ENCODE measurements at regions not wholly inside any gene's neighbourhood (a gene's known extent, or its start where the extent isn't known, plus 50 kb on each side); places are given as distances from the start of the nearest gene placed in this dataset.

GRCh38 chr2:37454851-37455762 is 110.7 kb downstream of the QPCT start:
- Histone ChIP-seq H3K79me2 (ENCODE audit: control insufficient read depth, insufficient read depth, low read length, unreplicated experiment) (no peaks in the 10 kb centered on the region), H3K36me3 (ENCODE audit: insufficient read depth, low read length) (no peaks in the 10 kb centered on the region), H3K4me3 (ENCODE audit: low read depth, low read length) (no peak overlapping the region), H2AFZ (ENCODE audit: low read length, unreplicated experiment) (no peak overlapping the region), H3K27ac (ENCODE audit: low read depth, low read length) (peak overlapping the region; percentile 56), H3K4me1 (ENCODE audit: control insufficient read depth, insufficient read depth, low read length, unreplicated experiment) (peaks cover 46% of the 10 kb centered on the region), H3K27me3 (ENCODE audit: insufficient read depth, low read length) (no peaks in the 10 kb centered on the region)

DNA sequence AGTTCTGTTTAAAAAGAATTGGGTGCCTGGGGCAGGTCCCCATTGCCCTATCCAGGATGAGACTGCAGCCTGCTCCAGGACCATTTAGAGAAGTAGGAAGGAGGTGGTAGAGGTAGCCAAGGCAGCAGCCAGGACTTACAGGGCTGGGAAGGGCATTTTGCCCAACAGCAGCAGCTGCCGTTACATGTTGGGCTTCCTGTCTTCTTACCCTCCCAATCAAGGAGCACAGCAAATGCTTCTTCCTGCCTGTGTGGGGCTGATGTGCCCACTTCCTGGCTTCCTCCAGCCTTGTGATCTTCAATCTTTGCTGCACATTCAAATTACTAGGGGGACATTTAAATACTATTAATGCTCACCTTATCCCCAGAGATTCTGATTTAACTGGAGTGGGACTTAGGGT is 112.0 kb downstream of the QPCT start:
- Histone ChIP-seq H3K4me3 (ENCODE audit: low read depth, low read length) (no peak overlapping the region), H3K27ac (ENCODE audit: low read depth, low read length) (no peak overlapping the region), H2AFZ (ENCODE audit: low read length, unreplicated experiment) (peak overlapping the region; percentile 95), H3K27me3 (ENCODE audit: insufficient read depth, low read length) (no peaks in the 10 kb centered on the region), H3K36me3 (ENCODE audit: insufficient read depth, low read length) (no peaks in the 10 kb centered on the region), H3K4me1 (ENCODE audit: control insufficient read depth, insufficient read depth, low read length, unreplicated experiment) (peaks cover 59% of the 10 kb centered on the region), H3K79me2 (ENCODE audit: control insufficient read depth, insufficient read depth, low read length, unreplicated experiment) (no peaks in the 10 kb centered on the region)

- H2AFZ ChIP-seq (ENCODE audit: low read length, unreplicated experiment), result peak overlapping the region; percentile 95
- H3K27ac ChIP-seq (ENCODE audit: low read depth, low read length), result peak overlapping the region; percentile 48
- H3K36me3 ChIP-seq (ENCODE audit: insufficient read depth, low read length), result no peaks in the 10 kb centered on the region
- H3K4me1 ChIP-seq (ENCODE audit: control insufficient read depth, insufficient read depth, low read length, unreplicated experiment), result peaks cover 59% of the 10 kb centered on the region
- peak overlapping the region; percentile 53 for H3K4me3 ChIP-seq (ENCODE audit: low read depth, low read length)
- H3K27me3 ChIP-seq (ENCODE audit: insufficient read depth, low read length), result no peaks in the 10 kb centered on the region
- H3K79me2 ChIP-seq (ENCODE audit: control insufficient read depth, insufficient read depth, low read length, unreplicated experiment), result no peaks in the 10 kb centered on the region
These were observed 113.0 kb downstream of the QPCT start for GRCh38 chr2:37457401-37457901.

DNA sequence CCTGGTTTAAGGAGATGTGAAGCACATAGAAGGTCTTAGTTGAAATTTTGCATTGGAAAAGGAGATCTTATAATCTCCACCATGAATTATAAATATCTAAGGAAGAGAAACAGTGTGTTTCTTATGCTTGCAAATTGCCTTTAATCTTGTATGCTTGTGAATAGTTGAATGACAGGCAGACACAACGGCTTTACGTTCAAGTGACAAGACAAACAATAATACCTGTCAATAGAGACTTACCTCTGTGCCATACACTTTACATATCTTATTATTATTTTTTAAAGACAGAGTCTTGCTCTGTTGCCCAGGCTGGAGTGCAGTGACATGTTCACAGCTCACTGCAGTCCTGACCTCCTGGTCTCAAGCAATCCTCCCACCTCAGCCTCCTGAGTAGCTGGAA is 113.7 kb downstream of the QPCT start:
- no peaks in the 10 kb centered on the region for H3K36me3 ChIP-seq (ENCODE audit: insufficient read depth, low read length)
- peak overlapping the region; percentile 48; the same call in 1 of the 2 replicates for H3K27ac ChIP-seq (ENCODE audit: low read depth, low read length)
- peak overlapping the region; percentile 95 for H2AFZ ChIP-seq (ENCODE audit: low read length, unreplicated experiment)
- no peaks in the 10 kb centered on the region for H3K79me2 ChIP-seq (ENCODE audit: control insufficient read depth, insufficient read depth, low read length, unreplicated experiment)
- peaks cover 59% of the 10 kb centered on the region for H3K4me1 ChIP-seq (ENCODE audit: control insufficient read depth, insufficient read depth, low read length, unreplicated experiment)
- peak overlapping the region; percentile 53; the same call in 1 of the 2 replicates for H3K4me3 ChIP-seq (ENCODE audit: low read depth, low read length)
- H3K27me3 ChIP-seq (ENCODE audit: insufficient read depth, low read length), result no peaks in the 10 kb centered on the region

GRCh38 chr2:37459095-37459981 is 114.9 kb downstream of the QPCT start:
- H2AFZ ChIP-seq (ENCODE audit: low read length, unreplicated experiment), result no peak overlapping the region
- no peaks in the 10 kb centered on the region for H3K27me3 ChIP-seq (ENCODE audit: insufficient read depth, low read length)
- no peaks in the 10 kb centered on the region for H3K79me2 ChIP-seq (ENCODE audit: control insufficient read depth, insufficient read depth, low read length, unreplicated experiment)
- peaks cover 59% of the 10 kb centered on the region for H3K4me1 ChIP-seq (ENCODE audit: control insufficient read depth, insufficient read depth, low read length, unreplicated experiment)
- H3K4me3 ChIP-seq (ENCODE audit: low read depth, low read length), result peak overlapping the region; percentile 30; the same call in 1 of the 2 replicates
- H3K36me3 ChIP-seq (ENCODE audit: insufficient read depth, low read length), result no peaks in the 10 kb centered on the region
- H3K27ac ChIP-seq (ENCODE audit: low read depth, low read length), result peak overlapping the region; percentile 96

GRCh38 chr2:37460896-37461229 is 116.4 kb downstream of the QPCT start:
- H3K4me3 ChIP-seq (ENCODE audit: low read depth, low read length), result no peak overlapping the region
- no peak overlapping the region for H2AFZ ChIP-seq (ENCODE audit: low read length, unreplicated experiment)
- H3K4me1 ChIP-seq (ENCODE audit: control insufficient read depth, insufficient read depth, low read length, unreplicated experiment), result peaks cover 51% of the 10 kb centered on the region
- no peaks in the 10 kb centered on the region for H3K79me2 ChIP-seq (ENCODE audit: control insufficient read depth, insufficient read depth, low read length, unreplicated experiment)
- H3K27me3 ChIP-seq (ENCODE audit: insufficient read depth, low read length), result no peaks in the 10 kb centered on the region
- peak overlapping the region; percentile 96 for H3K27ac ChIP-seq (ENCODE audit: low read depth, low read length)
- no peaks in the 10 kb centered on the region for H3K36me3 ChIP-seq (ENCODE audit: insufficient read depth, low read length)

DNA sequence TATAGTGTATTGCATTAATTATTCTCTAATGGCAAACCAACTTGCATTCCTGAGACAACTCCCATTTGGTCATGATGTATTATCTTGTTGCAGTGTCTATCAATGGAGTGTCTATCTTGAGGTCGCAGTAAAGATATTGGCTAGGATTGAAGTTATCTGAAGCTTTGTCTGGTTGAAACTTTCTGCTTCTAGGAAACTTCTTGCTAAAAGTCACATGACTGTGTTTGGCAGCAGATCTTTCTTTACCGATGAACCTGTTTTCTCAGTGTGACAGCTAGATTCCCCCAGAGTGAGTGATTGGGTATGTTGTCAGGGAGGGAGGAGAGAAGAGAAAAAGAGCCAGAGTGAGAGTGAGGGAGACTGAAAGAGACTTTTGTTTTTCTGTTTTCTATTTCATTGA is 119.6 kb downstream of the QPCT start:
- H3K79me2 ChIP-seq (ENCODE audit: control insufficient read depth, insufficient read depth, low read length, unreplicated experiment), result no peaks in the 10 kb centered on the region
- H3K27me3 ChIP-seq (ENCODE audit: insufficient read depth, low read length), result no peaks in the 10 kb centered on the region
- H3K36me3 ChIP-seq (ENCODE audit: insufficient read depth, low read length), result no peaks in the 10 kb centered on the region
- H2AFZ ChIP-seq (ENCODE audit: low read length, unreplicated experiment), result no peak overlapping the region
- no peak overlapping the region for H3K4me3 ChIP-seq (ENCODE audit: low read depth, low read length)
- peaks cover 23% of the 10 kb centered on the region for H3K4me1 ChIP-seq (ENCODE audit: control insufficient read depth, insufficient read depth, low read length, unreplicated experiment)
- no peak overlapping the region for H3K27ac ChIP-seq (ENCODE audit: low read depth, low read length)

- Histone ChIP-seq H3K27me3 (ENCODE audit: insufficient read depth, low read length) (no peaks in the 10 kb centered on the region), H3K79me2 (ENCODE audit: control insufficient read depth, insufficient read depth, low read length, unreplicated experiment) (no peaks in the 10 kb centered on the region), H3K4me1 (ENCODE audit: control insufficient read depth, insufficient read depth, low read length, unreplicated experiment) (peaks cover 7% of the 10 kb centered on the region), H3K36me3 (ENCODE audit: insufficient read depth, low read length) (no peaks in the 10 kb centered on the region), H3K27ac (ENCODE audit: low read depth, low read length) (no peak overlapping the region), H3K4me3 (ENCODE audit: low read depth, low read length) (no peak overlapping the region), H2AFZ (ENCODE audit: low read length, unreplicated experiment) (no peak overlapping the region)
These were observed 122.2 kb downstream of the QPCT start for GRCh38 chr2:37466533-37467222.

DNA sequence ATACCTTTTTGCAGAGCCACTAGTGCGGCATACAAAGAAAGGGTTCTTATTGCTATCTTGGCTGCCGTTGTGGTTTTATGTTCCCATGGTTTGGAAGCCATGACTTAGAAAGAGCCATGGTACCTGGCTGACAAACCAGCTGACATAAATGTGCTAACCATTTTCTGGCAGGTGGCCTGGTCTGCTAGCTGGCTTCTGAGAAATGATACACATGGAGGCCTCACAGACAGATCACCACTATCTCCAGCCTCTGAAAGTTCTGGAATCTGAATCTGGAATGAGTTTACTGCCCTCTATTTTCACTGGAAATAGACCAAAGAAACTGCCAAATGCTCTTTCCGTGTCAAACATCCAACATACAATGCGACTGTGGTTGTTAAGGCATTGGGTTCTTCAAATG is 123.7 kb downstream of the QPCT start:
- Histone ChIP-seq H2AFZ (ENCODE audit: low read length, unreplicated experiment) (no peak overlapping the region), H3K79me2 (ENCODE audit: control insufficient read depth, insufficient read depth, low read length, unreplicated experiment) (no peaks in the 10 kb centered on the region), H3K27ac (ENCODE audit: low read depth, low read length) (no peak overlapping the region), H3K36me3 (ENCODE audit: insufficient read depth, low read length) (no peaks in the 10 kb centered on the region), H3K4me1 (ENCODE audit: control insufficient read depth, insufficient read depth, low read length, unreplicated experiment) (peaks cover 20% of the 10 kb centered on the region), H3K4me3 (ENCODE audit: low read depth, low read length) (no peak overlapping the region), H3K27me3 (ENCODE audit: insufficient read depth, low read length) (no peaks in the 10 kb centered on the region)

DNA sequence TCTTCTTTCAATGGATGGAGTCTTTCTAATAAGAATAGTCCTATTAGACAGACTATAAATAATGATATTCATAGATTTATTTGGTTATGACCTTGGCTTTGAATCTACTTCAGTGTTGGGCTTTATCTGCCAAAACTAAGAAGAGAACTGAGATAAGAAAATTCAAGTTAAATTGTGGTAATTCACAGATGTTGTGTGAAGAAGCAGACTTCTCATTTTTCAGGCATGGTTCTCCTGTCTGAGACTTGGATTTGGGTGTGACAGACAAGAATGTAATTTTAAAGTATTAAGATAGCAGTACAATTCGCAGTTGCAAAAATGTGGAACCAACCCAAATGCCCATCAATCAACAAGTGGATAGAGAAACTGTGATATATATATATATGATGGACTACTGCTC is 124.7 kb downstream of the QPCT start:
- Histone ChIP-seq H3K36me3 (ENCODE audit: insufficient read depth, low read length) (no peaks in the 10 kb centered on the region), H2AFZ (ENCODE audit: low read length, unreplicated experiment) (no peak overlapping the region), H3K4me3 (ENCODE audit: low read depth, low read length) (no peak overlapping the region), H3K27me3 (ENCODE audit: insufficient read depth, low read length) (no peaks in the 10 kb centered on the region), H3K79me2 (ENCODE audit: control insufficient read depth, insufficient read depth, low read length, unreplicated experiment) (no peaks in the 10 kb centered on the region), H3K27ac (ENCODE audit: low read depth, low read length) (no peak overlapping the region), H3K4me1 (ENCODE audit: control insufficient read depth, insufficient read depth, low read length, unreplicated experiment) (peaks cover 25% of the 10 kb centered on the region)
